ENCODE measurements at regions not wholly inside any gene's neighbourhood (a gene's known extent, or its start where the extent isn't known, plus 50 kb on each side); places are given as distances from the start of the nearest gene placed in this dataset.

DNA sequence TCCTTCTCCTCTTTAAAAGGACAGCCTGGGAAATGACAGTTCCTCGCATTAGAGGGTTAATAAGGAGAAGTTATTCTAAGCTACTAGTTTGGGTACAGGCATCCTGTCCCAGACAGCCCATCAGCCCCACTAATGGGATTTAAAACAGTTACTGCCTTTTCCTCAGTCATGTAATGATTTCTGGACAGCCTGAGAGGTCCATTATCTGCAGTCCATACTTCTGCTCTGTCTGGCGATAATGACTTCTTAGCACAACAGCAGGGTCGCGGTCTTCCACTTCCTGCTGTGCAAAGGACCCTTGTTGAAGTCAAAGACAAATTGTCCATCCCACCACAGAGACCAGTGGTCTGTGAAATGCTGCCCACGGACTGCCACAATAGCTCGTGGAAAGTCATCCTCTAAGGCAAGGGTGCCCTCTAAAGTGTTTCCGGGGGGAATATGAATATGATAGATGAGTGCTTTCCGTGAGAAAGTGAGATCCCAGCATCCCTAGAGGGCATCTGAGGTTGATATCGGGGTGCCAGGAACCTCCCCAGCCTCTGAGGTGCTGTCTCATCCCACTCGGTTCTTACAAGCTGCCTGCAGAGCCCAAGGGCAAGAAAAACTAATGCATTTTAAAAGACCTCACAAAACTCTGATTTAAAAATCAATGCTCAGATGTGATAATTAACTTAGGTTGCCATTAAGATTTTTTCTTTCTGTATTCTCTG lies 100.7 kb downstream of the SHOX2 start:
- no peak for TF ChIP-seq PPARA (CRISPR knock-in tag; IDR thresholded peaks at IDR 0.05; ENCODE audit: borderline replicate concordance)
- TF ChIP-seq, protein P1, sequence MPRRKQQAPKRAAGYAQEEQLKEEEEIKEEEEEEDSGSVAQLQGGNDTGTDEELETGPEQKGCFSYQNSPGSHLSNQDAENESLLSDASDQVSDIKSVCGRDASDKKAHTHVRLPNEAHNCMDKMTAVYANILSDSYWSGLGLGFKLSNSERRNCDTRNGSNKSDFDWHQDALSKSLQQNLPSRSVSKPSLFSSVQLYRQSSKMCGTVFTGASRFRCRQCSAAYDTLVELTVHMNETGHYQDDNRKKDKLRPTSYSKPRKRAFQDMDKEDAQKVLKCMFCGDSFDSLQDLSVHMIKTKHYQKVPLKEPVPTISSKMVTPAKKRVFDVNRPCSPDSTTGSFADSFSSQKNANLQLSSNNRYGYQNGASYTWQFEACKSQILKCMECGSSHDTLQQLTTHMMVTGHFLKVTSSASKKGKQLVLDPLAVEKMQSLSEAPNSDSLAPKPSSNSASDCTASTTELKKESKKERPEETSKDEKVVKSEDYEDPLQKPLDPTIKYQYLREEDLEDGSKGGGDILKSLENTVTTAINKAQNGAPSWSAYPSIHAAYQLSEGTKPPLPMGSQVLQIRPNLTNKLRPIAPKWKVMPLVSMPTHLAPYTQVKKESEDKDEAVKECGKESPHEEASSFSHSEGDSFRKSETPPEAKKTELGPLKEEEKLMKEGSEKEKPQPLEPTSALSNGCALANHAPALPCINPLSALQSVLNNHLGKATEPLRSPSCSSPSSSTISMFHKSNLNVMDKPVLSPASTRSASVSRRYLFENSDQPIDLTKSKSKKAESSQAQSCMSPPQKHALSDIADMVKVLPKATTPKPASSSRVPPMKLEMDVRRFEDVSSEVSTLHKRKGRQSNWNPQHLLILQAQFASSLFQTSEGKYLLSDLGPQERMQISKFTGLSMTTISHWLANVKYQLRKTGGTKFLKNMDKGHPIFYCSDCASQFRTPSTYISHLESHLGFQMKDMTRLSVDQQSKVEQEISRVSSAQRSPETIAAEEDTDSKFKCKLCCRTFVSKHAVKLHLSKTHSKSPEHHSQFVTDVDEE (CRISPR knock-in tag; IDR thresholded peaks at IDR 0.05): no peak; the same call in none of the 2 replicates
- no peak for TF ChIP-seq ZNF8 (CRISPR knock-in tag; IDR thresholded peaks at IDR 0.05)
- TF ChIP-seq TOX (CRISPR knock-in tag; IDR thresholded peaks at IDR 0.05; ENCODE audit: borderline replicate concordance): no peak
- TF ChIP-seq, protein P2, sequence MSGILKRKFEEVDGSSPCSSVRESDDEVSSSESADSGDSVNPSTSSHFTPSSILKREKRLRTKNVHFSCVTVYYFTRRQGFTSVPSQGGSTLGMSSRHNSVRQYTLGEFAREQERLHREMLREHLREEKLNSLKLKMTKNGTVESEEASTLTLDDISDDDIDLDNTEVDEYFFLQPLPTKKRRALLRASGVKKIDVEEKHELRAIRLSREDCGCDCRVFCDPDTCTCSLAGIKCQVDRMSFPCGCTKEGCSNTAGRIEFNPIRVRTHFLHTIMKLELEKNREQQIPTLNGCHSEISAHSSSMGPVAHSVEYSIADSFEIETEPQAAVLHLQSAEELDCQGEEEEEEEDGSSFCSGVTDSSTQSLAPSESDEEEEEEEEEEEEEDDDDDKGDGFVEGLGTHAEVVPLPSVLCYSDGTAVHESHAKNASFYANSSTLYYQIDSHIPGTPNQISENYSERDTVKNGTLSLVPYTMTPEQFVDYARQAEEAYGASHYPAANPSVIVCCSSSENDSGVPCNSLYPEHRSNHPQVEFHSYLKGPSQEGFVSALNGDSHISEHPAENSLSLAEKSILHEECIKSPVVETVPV (CRISPR knock-in tag; IDR thresholded peaks at IDR 0.05): no peak
- no peak for TF ChIP-seq ISL1 (CRISPR knock-in tag; IDR thresholded peaks at IDR 0.05)
- TF ChIP-seq, protein P3, sequence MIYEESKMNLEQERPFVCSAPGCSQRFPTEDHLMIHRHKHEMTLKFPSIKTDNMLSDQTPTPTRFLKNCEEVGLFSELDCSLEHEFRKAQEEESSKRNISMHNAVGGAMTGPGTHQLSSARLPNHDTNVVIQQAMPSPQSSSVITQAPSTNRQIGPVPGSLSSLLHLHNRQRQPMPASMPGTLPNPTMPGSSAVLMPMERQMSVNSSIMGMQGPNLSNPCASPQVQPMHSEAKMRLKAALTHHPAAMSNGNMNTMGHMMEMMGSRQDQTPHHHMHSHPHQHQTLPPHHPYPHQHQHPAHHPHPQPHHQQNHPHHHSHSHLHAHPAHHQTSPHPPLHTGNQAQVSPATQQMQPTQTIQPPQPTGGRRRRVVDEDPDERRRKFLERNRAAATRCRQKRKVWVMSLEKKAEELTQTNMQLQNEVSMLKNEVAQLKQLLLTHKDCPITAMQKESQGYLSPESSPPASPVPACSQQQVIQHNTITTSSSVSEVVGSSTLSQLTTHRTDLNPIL (CRISPR knock-in tag; IDR thresholded peaks at IDR 0.05; ENCODE audit: low read depth): no peak
- TF ChIP-seq TCF4 (CRISPR knock-in tag; IDR thresholded peaks at IDR 0.05; ENCODE audit: borderline replicate concordance): no peak
- TF ChIP-seq, protein P4, sequence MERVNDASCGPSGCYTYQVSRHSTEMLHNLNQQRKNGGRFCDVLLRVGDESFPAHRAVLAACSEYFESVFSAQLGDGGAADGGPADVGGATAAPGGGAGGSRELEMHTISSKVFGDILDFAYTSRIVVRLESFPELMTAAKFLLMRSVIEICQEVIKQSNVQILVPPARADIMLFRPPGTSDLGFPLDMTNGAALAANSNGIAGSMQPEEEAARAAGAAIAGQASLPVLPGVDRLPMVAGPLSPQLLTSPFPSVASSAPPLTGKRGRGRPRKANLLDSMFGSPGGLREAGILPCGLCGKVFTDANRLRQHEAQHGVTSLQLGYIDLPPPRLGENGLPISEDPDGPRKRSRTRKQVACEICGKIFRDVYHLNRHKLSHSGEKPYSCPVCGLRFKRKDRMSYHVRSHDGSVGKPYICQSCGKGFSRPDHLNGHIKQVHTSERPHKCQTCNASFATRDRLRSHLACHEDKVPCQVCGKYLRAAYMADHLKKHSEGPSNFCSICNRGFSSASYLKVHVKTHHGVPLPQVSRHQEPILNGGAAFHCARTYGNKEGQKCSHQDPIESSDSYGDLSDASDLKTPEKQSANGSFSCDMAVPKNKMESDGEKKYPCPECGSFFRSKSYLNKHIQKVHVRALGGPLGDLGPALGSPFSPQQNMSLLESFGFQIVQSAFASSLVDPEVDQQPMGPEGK (CRISPR knock-in tag; IDR thresholded peaks at IDR 0.05; ENCODE audit: borderline replicate concordance): no peak
- TF ChIP-seq OSR1 (CRISPR knock-in tag; IDR thresholded peaks at IDR 0.05): no peak
- TF ChIP-seq GLIS3 (CRISPR knock-in tag; IDR thresholded peaks at IDR 0.05): no peak
- TF ChIP-seq ARNTL (CRISPR knock-in tag; IDR thresholded peaks at IDR 0.05; ENCODE audit: borderline replicate concordance, low read depth): no peak
- TF ChIP-seq, protein P5, sequence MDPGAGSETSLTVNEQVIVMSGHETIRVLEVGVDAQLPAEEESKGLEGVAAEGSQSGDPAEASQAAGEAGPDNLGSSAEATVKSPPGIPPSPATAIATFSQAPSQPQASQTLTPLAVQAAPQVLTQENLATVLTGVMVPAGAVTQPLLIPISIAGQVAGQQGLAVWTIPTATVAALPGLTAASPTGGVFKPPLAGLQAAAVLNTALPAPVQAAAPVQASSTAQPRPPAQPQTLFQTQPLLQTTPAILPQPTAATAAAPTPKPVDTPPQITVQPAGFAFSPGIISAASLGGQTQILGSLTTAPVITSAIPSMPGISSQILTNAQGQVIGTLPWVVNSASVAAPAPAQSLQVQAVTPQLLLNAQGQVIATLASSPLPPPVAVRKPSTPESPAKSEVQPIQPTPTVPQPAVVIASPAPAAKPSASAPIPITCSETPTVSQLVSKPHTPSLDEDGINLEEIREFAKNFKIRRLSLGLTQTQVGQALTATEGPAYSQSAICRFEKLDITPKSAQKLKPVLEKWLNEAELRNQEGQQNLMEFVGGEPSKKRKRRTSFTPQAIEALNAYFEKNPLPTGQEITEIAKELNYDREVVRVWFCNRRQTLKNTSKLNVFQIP (CRISPR knock-in tag; IDR thresholded peaks at IDR 0.05; ENCODE audit: borderline replicate concordance, low read depth): no peak
- no peak for TF ChIP-seq SNAI2 (CRISPR knock-in tag; IDR thresholded peaks at IDR 0.05)
- no peak for TF ChIP-seq BACH2 (CRISPR knock-in tag; IDR thresholded peaks at IDR 0.05; ENCODE audit: borderline replicate concordance)
- no peak for TF ChIP-seq ZC3H10 (CRISPR knock-in tag; IDR thresholded peaks at IDR 0.05)
- no peak for TF ChIP-seq ZFP3 (CRISPR knock-in tag; IDR thresholded peaks at IDR 0.05)
- TF ChIP-seq RARB (CRISPR knock-in tag; IDR thresholded peaks at IDR 0.05): no peak
- TF ChIP-seq CSDC2 (CRISPR knock-in tag; IDR thresholded peaks at IDR 0.05): no peak
- TF ChIP-seq ZFP30 (CRISPR knock-in tag; IDR thresholded peaks at IDR 0.05): no peak
- no peak; the same call in 2 of the 3 replicates for ATAC-seq

DNA sequence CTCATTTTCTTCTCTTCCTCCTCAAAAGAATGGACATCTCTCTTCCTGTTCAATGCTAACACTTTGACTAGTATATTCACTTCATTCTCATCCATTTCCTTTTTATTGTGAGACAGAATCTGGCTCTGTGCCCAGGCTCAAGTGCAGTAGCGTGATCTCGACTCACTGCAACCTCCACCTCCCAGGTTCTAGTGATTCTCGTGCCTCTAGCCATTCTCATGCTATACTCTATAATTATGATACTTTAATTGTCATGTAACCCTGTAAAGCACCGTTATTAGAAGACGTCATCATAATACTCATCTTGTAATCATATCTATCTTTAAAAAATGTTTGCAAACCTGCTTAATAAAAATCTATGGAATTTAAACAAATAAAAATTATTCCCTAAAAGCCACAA lies 107.0 kb downstream of the SHOX2 start:
- ATAC-seq: no peak
- TF ChIP-seq, protein P1 (CRISPR knock-in tag; IDR thresholded peaks at IDR 0.05): no peak
- TF ChIP-seq, protein P3 (CRISPR knock-in tag; IDR thresholded peaks at IDR 0.05; ENCODE audit: low read depth): no peak
- TF ChIP-seq OSR1 (CRISPR knock-in tag; IDR thresholded peaks at IDR 0.05): no peak
- TF ChIP-seq RARB (CRISPR knock-in tag; IDR thresholded peaks at IDR 0.05): no peak
- no peak for TF ChIP-seq PPARA (CRISPR knock-in tag; IDR thresholded peaks at IDR 0.05; ENCODE audit: borderline replicate concordance)
- no peak for TF ChIP-seq ARNTL (CRISPR knock-in tag; IDR thresholded peaks at IDR 0.05; ENCODE audit: borderline replicate concordance, low read depth)
- no peak for TF ChIP-seq BACH2 (CRISPR knock-in tag; IDR thresholded peaks at IDR 0.05; ENCODE audit: borderline replicate concordance)
- TF ChIP-seq ZC3H10 (CRISPR knock-in tag; IDR thresholded peaks at IDR 0.05): no peak
- TF ChIP-seq ZFP3 (CRISPR knock-in tag; IDR thresholded peaks at IDR 0.05): no peak
- TF ChIP-seq, protein P4 (CRISPR knock-in tag; IDR thresholded peaks at IDR 0.05; ENCODE audit: borderline replicate concordance): no peak
- TF ChIP-seq CSDC2 (CRISPR knock-in tag; IDR thresholded peaks at IDR 0.05): no peak
- TF ChIP-seq ZNF8 (CRISPR knock-in tag; IDR thresholded peaks at IDR 0.05): no peak
- TF ChIP-seq TOX (CRISPR knock-in tag; IDR thresholded peaks at IDR 0.05; ENCODE audit: borderline replicate concordance): no peak
